Kidney epithelial cell (primary cell): ENCODE measurements at regions not wholly inside any gene's neighbourhood (a gene's known extent, or its start where the extent isn't known, plus 50 kb on each side); places are given as distances from the start of the nearest gene placed in this dataset.
"Not testable (repeated sequence)": the region's sequence is repeated elsewhere in the genome, so short reads cannot be mapped to it uniquely, and the experiment has no call there.

Source experiments
- DNase-seq: peaks from one replicate; pipeline ENCODE4 v3.0.0-alpha.2; 2010; ENCODE audit warnings: low read depth
- H3K27me3 ChIP-seq: 2 replicates; pipeline ENCODE4 v1.6.0; 2011; ENCODE audit warnings: low read length; ENCODE audit not compliant: control insufficient read depth, insufficient read depth
- H3K36me3 ChIP-seq: 2 replicates; pipeline ENCODE4 v1.5.1; 2011; ENCODE audit warnings: low read length; ENCODE audit not compliant: control insufficient read depth, insufficient read depth
- H3K4me3 ChIP-seq: 2 replicates; pipeline ENCODE4 v1.5.1; 2011; ENCODE audit warnings: low read depth, mild to moderate bottlenecking, control low read depth, low read length
- CTCF ChIP-seq: IDR thresholded peaks from 2 replicates; pipeline ENCODE4 v1.5.1; 2011; ENCODE audit warnings: mild to moderate bottlenecking, moderate library complexity, low read length, control low read depth, inconsistent platforms; ENCODE audit not compliant: insufficient read depth, poor library complexity, severe bottlenecking

- Histone ChIP-seq H3K36me3 (no peaks in the 10 kb centered on the region), H3K27me3 (no peaks in the 10 kb centered on the region), H3K4me3 (no peak overlapping the region)
- DNase-seq, result no peak
- no peak for TF ChIP-seq CTCF
These were observed 234.7 kb upstream of the FKBP1C start for GRCh38 chr6:62976566-62976965.

- Histone ChIP-seq H3K27me3 (no peaks in the 10 kb centered on the region), H3K4me3 (no peak overlapping the region), H3K36me3 (no peaks in the 10 kb centered on the region)
- DNase-seq, result no peak
- no peak for TF ChIP-seq CTCF
These were observed 232.3 kb upstream of the FKBP1C start for GRCh38 chr6:62978920-62979319.

- TF ChIP-seq CTCF, result no peak
- H3K36me3 ChIP-seq, result no peaks in the 10 kb centered on the region
- H3K4me3 ChIP-seq, result no peak overlapping the region
- H3K27me3 ChIP-seq, result no peaks in the 10 kb centered on the region
- DNase-seq, result no peak
These were observed 231.2 kb upstream of the FKBP1C start for GRCh38 chr6:62980093-62980492.

GRCh38 chr6:62980724-62981123 is 230.5 kb upstream of the FKBP1C start:
- Histone ChIP-seq H3K36me3 (no peaks in the 10 kb centered on the region), H3K4me3 (no peak overlapping the region), H3K27me3 (no peaks in the 10 kb centered on the region)
- no peak for DNase-seq
- TF ChIP-seq CTCF, result no peak

GRCh38 chr6:62982951-62983350 is 228.3 kb upstream of the FKBP1C start:
- Histone ChIP-seq H3K27me3 (no peaks in the 10 kb centered on the region), H3K4me3 (no peak overlapping the region), H3K36me3 (no peaks in the 10 kb centered on the region)
- DNase-seq, result no peak
- TF ChIP-seq CTCF, result no peak

GRCh38 chr6:62991696-62992095 is 219.6 kb upstream of the FKBP1C start:
- H3K36me3 ChIP-seq, DNase-seq, H3K4me3 ChIP-seq, H3K27me3 ChIP-seq: not testable (repeated sequence)
